Endothelial cell of umbilical vein (primary cell): ENCODE measurements at regions not wholly inside any gene's neighbourhood (a gene's known extent, or its start where the extent isn't known, plus 50 kb on each side); places are given as distances from the start of the nearest gene placed in this dataset.

Experiments used
- BruUV-seq: library from RNA; stranded (reverse); fragments of 400-500 nt; replicated peaks from 2 replicates; lab custom pipeline; 2021; lab: Mats Ljungman, UMichigan
- CTCF ChIA-PET: fragments of 300-600, 350-600 bp; sonication (Branson Sonifier 250); formaldehyde crosslinking; loops from one replicate; lab custom pipeline; 2021; ENCODE audit warnings: antibody characterized with exemption, inconsistent platforms; lab: Charles Lee
- POLR2A ChIA-PET: fragments of 300-600, 350-600 bp; sonication (Branson Sonifier 250); formaldehyde crosslinking; loops from one replicate; lab custom pipeline; 2021; ENCODE audit warnings: antibody characterized with exemption, inconsistent platforms; lab: Charles Lee
- DNase-seq: peaks from one replicate; pipeline ENCODE4 v3.0.0-alpha.2; 2011; ENCODE audit warnings: low read depth, low spot score
- FAIRE-seq: peaks from 2 replicates; lab custom pipeline; 2011; peaks lifted over from hg19 to GRCh38; lab: Jason Lieb, UNC
- H2AFZ ChIP-seq: 2 replicates; pipeline ENCODE4 v1.6.0; 2012; ENCODE audit warnings: low read depth, low read length, control low read depth, inconsistent platforms
- H3K27ac ChIP-seq: 2 replicates; pipeline ENCODE4 v1.5.1; 2011; ENCODE audit warnings: low read depth, mild to moderate bottlenecking, control low read depth, low read length, moderate library complexity; ENCODE audit not compliant: insufficient read depth
- H3K27me3 ChIP-seq, 2 experiments: 2 replicates each; pipeline versions ENCODE4 v1.6.0 to v1.6.1; 2011; ENCODE audit warnings: low read length in 2 of 2, mixed read lengths in 1 of 2; ENCODE audit not compliant: control insufficient read depth in 2 of 2, insufficient read depth in 2 of 2
- H3K36me3 ChIP-seq, 2 experiments: 2 replicates in 1 of 2; 3 replicates in 1 of 2; pipeline ENCODE4 v1.5.1; 2011; ENCODE audit warnings: low read length in 2 of 2, mild to moderate bottlenecking in 1 of 2, moderate library complexity in 1 of 2; ENCODE audit not compliant: control insufficient read depth in 2 of 2, insufficient read depth in 2 of 2; ENCODE audit errors: extremely low read depth in 1 of 2
- H3K4me1 ChIP-seq: 3 replicates; pipeline ENCODE4 v1.5.1; 2011; ENCODE audit warnings: mild to moderate bottlenecking, low read length; ENCODE audit not compliant: control insufficient read depth, insufficient read depth; ENCODE audit errors: extremely low read depth
- H3K4me2 ChIP-seq: 2 replicates; pipeline ENCODE4 v1.6.1; 2011; ENCODE audit warnings: low read length, control low read depth, mixed read lengths; ENCODE audit not compliant: insufficient read depth
- H3K4me3 ChIP-seq, 3 experiments: fragments of 200-600 bp in 1 of 3; sonication (generic), shearing (Covaris generic) in 1 of 3; replicated peaks in 1 of 3; 2 replicates each; pipeline ENCODE4 v1.5.1; 2011 to 2016; ENCODE audit warnings: control low read depth in 3 of 3, low read length in 3 of 3, mild to moderate bottlenecking in 2 of 3, inconsistent platforms in 1 of 3, low read depth in 1 of 3, moderate library complexity in 1 of 3; ENCODE audit not compliant: insufficient read depth in 1 of 3
- H3K79me2 ChIP-seq: 2 replicates; pipeline ENCODE4 v1.6.0; 2012; ENCODE audit warnings: low read length, inconsistent platforms; ENCODE audit not compliant: control insufficient read depth, insufficient read depth
- H3K9ac ChIP-seq: replicated peaks from 2 replicates; pipeline ENCODE3; 2011; ENCODE audit warnings: low read length, control low read depth; ENCODE audit not compliant: insufficient read depth; ENCODE audit errors: extremely low read depth
- H3K9me1 ChIP-seq: replicated peaks from 3 replicates; pipeline ENCODE4 v1.6.0; 2011; ENCODE audit warnings: mild to moderate bottlenecking, low read length; ENCODE audit not compliant: control insufficient read depth, insufficient read depth; ENCODE audit errors: extremely low read depth
- H3K9me3 ChIP-seq: replicated peaks from 2 replicates; pipeline ENCODE4 v1.5.1; 2012; ENCODE audit warnings: low read length, inconsistent platforms; ENCODE audit not compliant: control insufficient read depth, insufficient read depth
- H4K20me1 ChIP-seq: replicated peaks from 2 replicates; pipeline ENCODE3; 2011; ENCODE audit warnings: mild to moderate bottlenecking, low read length; ENCODE audit not compliant: control insufficient read depth, insufficient read depth; ENCODE audit errors: extremely low read depth
- CTCF ChIP-seq, 2 donors: IDR thresholded peaks; 1 replicate in 1 of 2; 2 replicates in 1 of 2; pipeline ENCODE4 v1.5.1; 2011; ENCODE audit warnings: low read length in 2 of 2, mild to moderate bottlenecking in 2 of 2, moderate library complexity in 2 of 2, control low read depth in 1 of 2, inconsistent platforms in 1 of 2, low read depth in 1 of 2; ENCODE audit not compliant: insufficient read depth in 1 of 2; ENCODE audit errors: extremely low read depth in 1 of 2
- EZH2 ChIP-seq: IDR thresholded peaks from 2 replicates; pipeline ENCODE4 v1.6.1; 2012; ENCODE audit warnings: borderline replicate concordance, low read depth, mild to moderate bottlenecking, moderate library complexity, low read length, inconsistent platforms; ENCODE audit not compliant: severe bottlenecking
- FOS ChIP-seq: IDR thresholded peaks from 2 replicates; pipeline ENCODE4 v1.6.1; 2011; ENCODE audit warnings: mild to moderate bottlenecking, low read length, moderate library complexity, borderline replicate concordance; ENCODE audit not compliant: insufficient read depth
- GATA2 ChIP-seq: IDR thresholded peaks from 2 replicates; pipeline ENCODE4 v1.7.0; 2011; ENCODE audit warnings: low read depth, mild to moderate bottlenecking, moderate library complexity, mixed read lengths, low read length; ENCODE audit not compliant: insufficient read length, insufficient read depth
- JUN ChIP-seq: IDR thresholded peaks from 2 replicates; pipeline ENCODE4 v1.6.1; 2011; ENCODE audit warnings: borderline replicate concordance, low read depth; ENCODE audit not compliant: insufficient read length, insufficient read depth
- MAX ChIP-seq: IDR thresholded peaks from 2 replicates; pipeline ENCODE4 v1.6.1; 2011; ENCODE audit not compliant: insufficient read depth, insufficient read length
- MYC ChIP-seq: IDR thresholded peaks from one replicate; pipeline ENCODE4 v1.6.1; 2011; ENCODE audit warnings: mild to moderate bottlenecking, low read depth, low read length
- POLR2A ChIP-seq: IDR thresholded peaks from 2 replicates; pipeline ENCODE4 v1.6.1; 2012; ENCODE audit warnings: low read depth, mild to moderate bottlenecking, control low read depth, low read length
- POLR2AphosphoS5 ChIP-seq: IDR thresholded peaks from 2 replicates; pipeline ENCODE4 v1.6.1; 2012; ENCODE audit warnings: low read depth, mild to moderate bottlenecking, control low read depth, low read length, moderate library complexity; ENCODE audit not compliant: insufficient read depth
- dilution Hi-C: fragments of 300-500 bp; cut with MboI; formaldehyde crosslinking; loops from one replicate; pipeline ENCODE4 v1.15.0; 2019; ENCODE audit warnings: low sequenced_read_pairs; ENCODE audit not compliant: extremely low pct_ligation_motif_present
- intact Hi-C: fragments of 100-400 bp; cut with micrococcal nuclease; formaldehyde crosslinking; loops from one replicate; pipeline ENCODE4 v1.10.0; 2022

- intact Hi-C loops, result no loop called here
- DNase-seq (no peak), FAIRE-seq (no peak)
- no peaks in the 10 kb centered on the region for H3K4me1 ChIP-seq
- no peak overlapping the region for H3K4me3 ChIP-seq
- ChIA-PET CTCF (interaction anchor here (0.9 kb wide), 1 partner anchor 20 kb away, joined by 3 read pairs; no protein-coding TSS in a partner anchor), POLR2A (no interaction called here)
- H3K9me1 ChIP-seq, result no peaks in the 10 kb centered on the region
- TF ChIP-seq JUN (no peak), MYC (no peak), MAX (no peak), EZH2 (no peak), CTCF (IDR thresholded peaks at IDR 0.05; ENCODE audit: extremely low read depth in 1 of 2, insufficient read depth in 1 of 2, low read depth in 1 of 2, low read length in 2 of 2) (no peak), POLR2A (no peak), FOS (no peak), GATA2 (no peak), POLR2AphosphoS5 (no peak)
- no peak overlapping the region for H3K4me2 ChIP-seq
- H3K79me2 ChIP-seq, result no peaks in the 10 kb centered on the region
- dilution Hi-C loops, result no loop called here
- H3K27ac ChIP-seq, result no peak overlapping the region
- no peak overlapping the region for H2AFZ ChIP-seq
- no peaks in the 10 kb centered on the region for H3K27me3 ChIP-seq
- no peaks in the 10 kb centered on the region for H3K36me3 ChIP-seq
- H4K20me1 ChIP-seq, result no peaks in the 10 kb centered on the region
- H3K9ac ChIP-seq, result no peak overlapping the region
- no peaks in the 10 kb centered on the region for H3K9me3 ChIP-seq
- BruUV-seq, result no TSS peak
These were observed 597.7 kb upstream of the BTBD3 start for GRCh38 chr20:11320033-11320432.
